Stomach (tissue), 8 donors: ENCODE measurements at regions not wholly inside any gene's neighbourhood (a gene's known extent, or its start where the extent isn't known, plus 50 kb on each side); places are given as distances from the start of the nearest gene placed in this dataset.

ENCODE experiments used
- DNase-seq, 2 donors: peaks; one replicate each; pipeline versions ENCODE4 v3.0.0 to v3.0.0-alpha.2; 2013 to 2019
- H3K27ac ChIP-seq, 5 donors: fragments of 200-600 bp in 4 of 5; sonication (generic) in 4 of 5; one replicate each; pipeline ENCODE4 v1.5.1; 2013 to 2019; ENCODE audit warnings: mild to moderate bottlenecking in 1 of 5, moderate library complexity in 1 of 5
- H3K27me3 ChIP-seq, 3 donors: fragments of 200-600 bp; sonication (generic); one replicate each; pipeline ENCODE4 v1.5.1; 2017 to 2019; ENCODE audit warnings: mixed run types in 1 of 3
- H3K36me3 ChIP-seq, 4 donors: fragments of 200-600 bp; sonication (generic); 1 replicate in 3 of 4; 2 replicates in 1 of 4; pipeline ENCODE4 v1.5.1; 2016 to 2019
- H3K4me1 ChIP-seq, 4 donors: fragments of 200-600 bp; sonication (generic); one replicate each; pipeline ENCODE4 v1.5.1; 2016 to 2019
- H3K4me3 ChIP-seq, 4 donors: fragments of 200-600 bp; sonication (generic) in 3 of 4; one replicate each; pipeline ENCODE4 v1.5.1; 2016 to 2019; ENCODE audit warnings: mild to moderate bottlenecking in 1 of 4
- H3K9me3 ChIP-seq, 4 donors: fragments of 200-600 bp; sonication (generic); one replicate each; pipeline ENCODE4 v1.5.1; 2016 to 2019
- EP300 ChIP-seq: sonication (generic); formaldehyde crosslinking; IDR thresholded peaks from one replicate; pipeline ENCODE4 v1.6.1; 2017; ENCODE audit warnings: antibody characterized with exemption
- POLR2A ChIP-seq, 4 donors: fragments of 450-650 bp; IDR thresholded peaks; one replicate each; pipeline ENCODE4 v1.6.1; 2016; ENCODE audit warnings: antibody characterized with exemption in 4 of 4, control low read depth in 2 of 4, mild to moderate bottlenecking in 1 of 4, moderate library complexity in 1 of 4
- POLR2AphosphoS5 ChIP-seq, 3 donors: sonication (generic); formaldehyde crosslinking; IDR thresholded peaks; one replicate each; pipeline ENCODE4 v1.6.1; 2016; ENCODE audit warnings: antibody characterized with exemption in 3 of 3
- whole genome bisulfite sequencing, 5 donors: extraction: QIAGEN DNeasy Blood & Tissue Kit in 3 of 5; methylation state at CpG; one replicate each; pipeline versions ENCODE4 v1.1.5 to v1.1.7; 2013 to 2018; 5-methylcytosine and 5-hydroxymethylcytosine counted together
- intact Hi-C: fragments of 100-400 bp; cut with DNase I; formaldehyde crosslinking; loops from one replicate; pipeline ENCODE4 v1.15.1; 2023; ENCODE audit warnings: low total_unique reads
- TF ChIP-seq, protein P1 (sequence below), 7 experiments: fragments of 450-650 bp in 4 of 7; fragments of 200-600 bp in 3 of 7; sonication (generic) in 3 of 7; IDR thresholded peaks; one replicate each; pipeline ENCODE4 v1.5.1; 2016 to 2019; ENCODE audit warnings: antibody characterized with exemption in 7 of 7, control low read depth in 2 of 7, mild to moderate bottlenecking in 1 of 7
- donor health status: healthy with polysubstance abuse.
- donor health status: Bipolar disorder and iron deficiency.
- donor health status: healthy.

DNA sequence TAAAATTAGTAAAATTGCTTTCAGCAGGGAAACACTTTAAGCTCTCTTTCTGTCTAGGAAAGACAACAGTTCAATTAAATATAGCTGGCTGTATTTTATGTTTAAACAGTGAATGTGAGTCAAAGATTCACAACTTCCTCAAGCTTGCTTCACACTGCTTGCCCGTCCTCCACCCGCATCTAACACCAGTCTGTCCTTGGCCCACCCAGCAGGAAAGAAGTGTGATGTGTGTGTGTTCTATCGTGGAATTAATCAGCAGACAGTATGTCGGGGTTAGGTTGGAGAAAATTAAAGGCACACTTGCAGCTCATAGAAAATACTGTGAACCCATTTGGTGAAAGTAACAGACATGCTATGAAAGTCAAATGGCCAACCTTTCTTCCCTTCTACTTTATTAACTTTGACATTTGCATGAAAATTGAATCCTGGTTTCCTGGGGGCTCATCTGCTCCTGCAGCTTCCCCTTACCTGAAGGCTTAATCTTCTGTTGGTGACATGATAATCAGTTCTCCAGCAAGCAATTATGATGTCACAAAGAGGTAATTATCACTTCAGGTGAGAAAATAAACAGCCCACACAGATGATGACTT lies 182.0 kb downstream of the UXS1 start:
- no peak for DNase-seq
- intact Hi-C loops, result no loop called here
- H3K4me1 ChIP-seq, result no peaks in the 10 kb centered on the region
- no peak overlapping the region for H3K27ac ChIP-seq
- 48 to 68% (median 57%) methylated on average over 4 of the region's 4 CpGs for WGBS, 5 donors
- H3K27me3 ChIP-seq, result no peaks in the 10 kb centered on the region
- H3K9me3 ChIP-seq, result peaks cover 5 to 17% (median 12%) of the 10 kb centered on the region in 4 donors
- TF ChIP-seq POLR2AphosphoS5 (IDR thresholded peaks at IDR 0.05) (no peak), EP300 (no peak), POLR2A (IDR thresholded peaks at IDR 0.05) (no peak)
- TF ChIP-seq, protein P1, sequence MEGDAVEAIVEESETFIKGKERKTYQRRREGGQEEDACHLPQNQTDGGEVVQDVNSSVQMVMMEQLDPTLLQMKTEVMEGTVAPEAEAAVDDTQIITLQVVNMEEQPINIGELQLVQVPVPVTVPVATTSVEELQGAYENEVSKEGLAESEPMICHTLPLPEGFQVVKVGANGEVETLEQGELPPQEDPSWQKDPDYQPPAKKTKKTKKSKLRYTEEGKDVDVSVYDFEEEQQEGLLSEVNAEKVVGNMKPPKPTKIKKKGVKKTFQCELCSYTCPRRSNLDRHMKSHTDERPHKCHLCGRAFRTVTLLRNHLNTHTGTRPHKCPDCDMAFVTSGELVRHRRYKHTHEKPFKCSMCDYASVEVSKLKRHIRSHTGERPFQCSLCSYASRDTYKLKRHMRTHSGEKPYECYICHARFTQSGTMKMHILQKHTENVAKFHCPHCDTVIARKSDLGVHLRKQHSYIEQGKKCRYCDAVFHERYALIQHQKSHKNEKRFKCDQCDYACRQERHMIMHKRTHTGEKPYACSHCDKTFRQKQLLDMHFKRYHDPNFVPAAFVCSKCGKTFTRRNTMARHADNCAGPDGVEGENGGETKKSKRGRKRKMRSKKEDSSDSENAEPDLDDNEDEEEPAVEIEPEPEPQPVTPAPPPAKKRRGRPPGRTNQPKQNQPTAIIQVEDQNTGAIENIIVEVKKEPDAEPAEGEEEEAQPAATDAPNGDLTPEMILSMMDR (IDR thresholded peaks at IDR 0.05), result no peak
- no peak overlapping the region for H3K4me3 ChIP-seq
- H3K36me3 ChIP-seq, result no peaks in the 10 kb centered on the region

DNA sequence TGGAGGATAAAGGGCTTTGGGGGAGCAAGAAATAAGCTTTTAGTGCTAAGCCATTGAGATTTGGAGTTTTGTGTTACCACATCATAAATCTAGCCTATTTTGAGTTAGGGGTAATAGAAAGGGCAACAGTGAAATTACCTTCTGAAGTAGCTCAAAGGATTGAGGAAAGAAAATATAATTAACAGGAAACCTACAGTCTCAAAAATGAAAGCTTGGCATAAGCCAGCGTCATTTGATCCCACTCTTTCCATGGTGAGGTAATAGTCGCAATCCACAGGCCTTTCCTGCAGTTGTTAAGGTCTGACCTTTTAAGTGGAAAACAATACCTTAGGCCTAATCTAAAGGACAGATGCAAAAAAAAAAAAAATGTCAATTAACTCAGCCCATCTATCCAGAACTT lies 182.7 kb downstream of the UXS1 start:
- peak in 1 of 2 donors; percentile 34 for DNase-seq
- WGBS, 5 donors, result 74 to 87% (median 83%) methylated on average over 2 of the region's 2 CpGs
- TF ChIP-seq, protein P1 (IDR thresholded peaks at IDR 0.05), result no peak
- TF ChIP-seq POLR2A (IDR thresholded peaks at IDR 0.05) (no peak), POLR2AphosphoS5 (IDR thresholded peaks at IDR 0.05) (no peak), EP300 (no peak)
- Histone ChIP-seq H3K9me3 (peaks cover 5 to 24% (median 17%) of the 10 kb centered on the region in 4 donors), H3K36me3 (no peaks in the 10 kb centered on the region), H3K27ac (no peak overlapping the region), H3K4me3 (no peak overlapping the region), H3K27me3 (no peaks in the 10 kb centered on the region), H3K4me1 (no peaks in the 10 kb centered on the region)
- intact Hi-C loops, result no loop called here

DNA sequence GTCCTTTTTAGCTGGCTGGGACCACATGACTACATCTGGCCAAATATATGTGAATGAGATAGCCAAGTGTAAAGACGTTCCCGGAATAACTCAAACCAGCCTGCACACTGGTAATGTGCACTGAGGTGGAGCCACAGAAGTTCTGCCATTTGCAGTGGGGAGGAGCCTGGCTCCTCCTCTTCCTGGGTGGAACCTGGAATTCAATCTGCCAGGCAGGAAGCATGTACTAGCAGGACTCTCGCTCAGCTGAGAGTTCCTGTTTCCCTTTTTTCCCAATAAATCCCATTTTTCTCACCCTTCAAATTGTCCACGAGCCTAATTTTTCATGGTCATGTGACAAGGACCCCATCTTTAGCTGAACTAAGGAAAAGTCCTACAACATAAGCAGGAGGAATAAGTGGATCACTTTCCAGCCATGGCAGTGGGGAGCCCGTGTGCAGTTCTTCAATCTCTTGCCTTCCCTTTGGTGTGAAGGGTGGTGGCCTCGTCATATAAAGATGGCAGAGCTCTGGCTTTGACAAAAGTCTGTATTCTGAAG lies 183.2 kb downstream of the UXS1 start:
- no peaks in the 10 kb centered on the region for H3K36me3 ChIP-seq
- WGBS, 5 donors, result 89 to 94% (median 91%) methylated on average over 6 of the region's 6 CpGs
- no peaks in the 10 kb centered on the region for H3K27me3 ChIP-seq
- no peaks in the 10 kb centered on the region for H3K4me1 ChIP-seq
- H3K4me3 ChIP-seq, result no peak overlapping the region
- peaks cover 5 to 29% (median 20%) of the 10 kb centered on the region in 4 donors for H3K9me3 ChIP-seq
- intact Hi-C loops, result no loop called here
- no peak for TF ChIP-seq POLR2A (IDR thresholded peaks at IDR 0.05)
- no peak for TF ChIP-seq POLR2AphosphoS5 (IDR thresholded peaks at IDR 0.05)
- no peak for TF ChIP-seq EP300
- TF ChIP-seq, protein P1 (IDR thresholded peaks at IDR 0.05), result no peak
- H3K27ac ChIP-seq, result no peak overlapping the region
- no peak for DNase-seq

DNA sequence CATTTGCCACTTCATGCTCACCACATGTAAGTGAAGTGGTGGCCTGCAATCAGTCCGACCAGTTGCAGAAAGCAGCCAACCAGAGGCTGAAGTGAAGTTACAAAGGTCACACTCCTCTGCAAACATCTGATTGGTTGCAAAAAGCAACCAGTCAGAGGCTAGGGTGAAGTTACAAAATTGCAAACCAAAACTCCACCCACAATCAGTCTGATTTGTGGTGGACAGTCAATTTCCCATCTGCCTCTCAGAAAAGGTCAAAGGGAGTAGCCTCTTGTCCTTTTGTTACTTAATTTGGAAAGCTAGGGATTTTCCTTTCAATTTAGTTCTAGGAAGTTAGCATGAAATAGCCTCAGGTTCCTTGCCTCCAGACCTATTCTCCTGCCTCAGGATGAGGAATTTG lies 185.0 kb downstream of the UXS1 start:
- 50 to 71% (median 57%) methylated on average over 1 of the region's 1 CpG for WGBS, 5 donors
- H3K4me3 ChIP-seq, result no peak overlapping the region
- peaks cover 5 to 46% (median 30%) of the 10 kb centered on the region in 4 donors for H3K9me3 ChIP-seq
- H3K4me1 ChIP-seq, result no peaks in the 10 kb centered on the region
- intact Hi-C loops, result no loop called here
- no peaks in the 10 kb centered on the region for H3K36me3 ChIP-seq
- H3K27ac ChIP-seq, result no peak overlapping the region
- no peaks in the 10 kb centered on the region for H3K27me3 ChIP-seq
- TF ChIP-seq POLR2A (IDR thresholded peaks at IDR 0.05) (no peak), POLR2AphosphoS5 (IDR thresholded peaks at IDR 0.05) (no peak), EP300 (no peak)
- TF ChIP-seq, protein P1 (IDR thresholded peaks at IDR 0.05), result no peak
- no peak for DNase-seq
